ENCODE measurements at regions not wholly inside any gene's neighbourhood (a gene's known extent, or its start where the extent isn't known, plus 50 kb on each side); places are given as distances from the start of the nearest gene placed in this dataset.

- DNase-seq (no peak), ATAC-seq (no peak)
- Histone ChIP-seq H3K9me3 (peaks cover 8% of the 10 kb centered on the region), H3K4me3 (no peak overlapping the region), H3K27ac (no peak overlapping the region), H3K36me3 (no peaks in the 10 kb centered on the region), H3K4me1 (no peaks in the 10 kb centered on the region), H3K27me3 (ENCODE audit: low read depth) (no peaks in the 10 kb centered on the region)
- TF ChIP-seq CTCF (IDR thresholded peaks at IDR 0.05), result no peak
- intact Hi-C loops (cut with DNase I), result no loop called here
Measured at GRCh38 chr13:88643233-88643632, 972.1 kb downstream of the SLITRK5 start.

GRCh38 chr13:88648598-88649373 is 977.6 kb downstream of the SLITRK5 start:
- DNase-seq (no peak), ATAC-seq (no peak)
- intact Hi-C loops (cut with DNase I), result no loop called here
- no peaks in the 10 kb centered on the region for H3K36me3 ChIP-seq
- H3K4me3 ChIP-seq, result no peak overlapping the region
- TF ChIP-seq CTCF (IDR thresholded peaks at IDR 0.05), result no peak
- no peak overlapping the region for H3K27ac ChIP-seq
- H3K9me3 ChIP-seq, result no peaks in the 10 kb centered on the region
- no peaks in the 10 kb centered on the region for H3K27me3 ChIP-seq (ENCODE audit: low read depth)
- H3K4me1 ChIP-seq, result no peaks in the 10 kb centered on the region

- ATAC-seq (no peak), DNase-seq (no peak)
- Histone ChIP-seq H3K4me1 (no peaks in the 10 kb centered on the region), H3K9me3 (no peaks in the 10 kb centered on the region), H3K36me3 (no peaks in the 10 kb centered on the region), H3K4me3 (no peak overlapping the region), H3K27me3 (ENCODE audit: low read depth) (no peaks in the 10 kb centered on the region), H3K27ac (no peak overlapping the region)
- no peak for TF ChIP-seq CTCF (IDR thresholded peaks at IDR 0.05)
- intact Hi-C loops (cut with DNase I), result no loop called here
Measured at GRCh38 chr13:88649855-88650254, 978.7 kb downstream of the SLITRK5 start.

GRCh38 chr13:88651531-88651930 is 980.4 kb downstream of the SLITRK5 start:
- Histone ChIP-seq H3K4me1 (no peaks in the 10 kb centered on the region), H3K36me3 (no peaks in the 10 kb centered on the region), H3K27me3 (ENCODE audit: low read depth) (no peaks in the 10 kb centered on the region), H3K4me3 (no peak overlapping the region), H3K27ac (no peak overlapping the region), H3K9me3 (no peaks in the 10 kb centered on the region)
- ATAC-seq (no peak), DNase-seq (no peak)
- intact Hi-C loops (cut with DNase I), result no loop called here
- no peak for TF ChIP-seq CTCF (IDR thresholded peaks at IDR 0.05)

GRCh38 chr13:88656751-88657150 is 985.6 kb downstream of the SLITRK5 start:
- no peak overlapping the region for H3K4me3 ChIP-seq

More at GRCh38 chr13:88656751-88657150, 985.6 kb downstream of the SLITRK5 start:
- TF ChIP-seq CTCF (IDR thresholded peaks at IDR 0.05), result no peak
- no peaks in the 10 kb centered on the region for H3K36me3 ChIP-seq
- H3K27me3 ChIP-seq (ENCODE audit: low read depth), result no peaks in the 10 kb centered on the region
- H3K4me1 ChIP-seq, result no peaks in the 10 kb centered on the region
- no peak for ATAC-seq
- DNase-seq, result no peak
- intact Hi-C loops (cut with DNase I), result no loop called here
- no peaks in the 10 kb centered on the region for H3K9me3 ChIP-seq
- no peak overlapping the region for H3K27ac ChIP-seq

All from lower lobe of right lung (tissue), 2 donors.